ENCODE measurements at regions not wholly inside any gene's neighbourhood (a gene's known extent, or its start where the extent isn't known, plus 50 kb on each side); places are given as distances from the start of the nearest gene placed in this dataset.

DNA sequence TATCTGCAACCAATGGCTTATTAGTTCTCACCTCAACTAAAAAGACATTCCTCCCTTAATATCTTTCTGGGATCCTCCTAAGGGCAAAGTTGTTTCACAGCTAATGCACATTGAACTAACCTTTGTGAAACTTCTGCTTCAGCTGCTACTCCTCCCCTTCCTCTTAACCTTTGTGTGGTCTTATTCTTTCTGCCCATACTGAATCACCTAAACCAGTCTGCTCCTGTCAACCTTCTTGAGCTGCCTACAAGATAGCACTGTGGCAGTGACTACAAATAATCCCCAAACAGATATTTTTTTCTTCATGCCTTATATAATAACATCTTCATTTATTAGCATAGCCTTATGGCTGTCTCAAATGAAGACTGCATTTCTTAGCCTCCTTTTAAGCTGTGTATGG, 1077.4 kb upstream of the ATXN7L3B start:
- no peak overlapping the region for H3K27ac Mint-ChIP-seq
- intact Hi-C loops (cut with micrococcal nuclease) = no loop called here
- no peak overlapping the region for H3K27ac ChIP-seq (ENCODE audit: low read depth in 1 of 2, low read length in 2 of 2)
- no peak overlapping the region for H3K4me3 ChIP-seq (replicated peaks in 1 of 3; ENCODE audit: low read depth in 2 of 3, low read length in 3 of 3)
- no peaks in the 10 kb centered on the region for H4K20me1 ChIP-seq (ENCODE audit: insufficient read depth, low read length)
- H3K4me3 Mint-ChIP-seq = no peak overlapping the region
- H3K27me3 ChIP-seq (ENCODE audit: control insufficient read depth in 2 of 2, insufficient read depth in 2 of 2, low read length in 2 of 2) = no peaks in the 10 kb centered on the region
- H3K27me3 Mint-ChIP-seq (ENCODE audit: low read depth in 3 of 3) = peaks cover 0 to 2% (median 0%) of the 10 kb centered on the region in 3 donors
- H3K36me3 ChIP-seq (replicated peaks in 1 of 2; ENCODE audit: control insufficient read depth in 1 of 2, insufficient read depth in 2 of 2, low read length in 2 of 2) = no peaks in the 10 kb centered on the region
- no peak overlapping the region for H3K9ac ChIP-seq (ENCODE audit: insufficient read depth, low read length, poor library complexity, severe bottlenecking)
- DNase-seq = no peak
- peaks cover 1 to 8% (median 4%) of the 10 kb centered on the region in 7 donors for H3K9me3 Mint-ChIP-seq
- H3K36me3 Mint-ChIP-seq = no peaks in the 10 kb centered on the region
- no peaks in the 10 kb centered on the region for H3K4me1 Mint-ChIP-seq
- no peak overlapping the region for H2AFZ ChIP-seq (ENCODE audit: insufficient read depth, low read depth, low read length, poor library complexity, severe bottlenecking)
- TF ChIP-seq, protein P1, sequence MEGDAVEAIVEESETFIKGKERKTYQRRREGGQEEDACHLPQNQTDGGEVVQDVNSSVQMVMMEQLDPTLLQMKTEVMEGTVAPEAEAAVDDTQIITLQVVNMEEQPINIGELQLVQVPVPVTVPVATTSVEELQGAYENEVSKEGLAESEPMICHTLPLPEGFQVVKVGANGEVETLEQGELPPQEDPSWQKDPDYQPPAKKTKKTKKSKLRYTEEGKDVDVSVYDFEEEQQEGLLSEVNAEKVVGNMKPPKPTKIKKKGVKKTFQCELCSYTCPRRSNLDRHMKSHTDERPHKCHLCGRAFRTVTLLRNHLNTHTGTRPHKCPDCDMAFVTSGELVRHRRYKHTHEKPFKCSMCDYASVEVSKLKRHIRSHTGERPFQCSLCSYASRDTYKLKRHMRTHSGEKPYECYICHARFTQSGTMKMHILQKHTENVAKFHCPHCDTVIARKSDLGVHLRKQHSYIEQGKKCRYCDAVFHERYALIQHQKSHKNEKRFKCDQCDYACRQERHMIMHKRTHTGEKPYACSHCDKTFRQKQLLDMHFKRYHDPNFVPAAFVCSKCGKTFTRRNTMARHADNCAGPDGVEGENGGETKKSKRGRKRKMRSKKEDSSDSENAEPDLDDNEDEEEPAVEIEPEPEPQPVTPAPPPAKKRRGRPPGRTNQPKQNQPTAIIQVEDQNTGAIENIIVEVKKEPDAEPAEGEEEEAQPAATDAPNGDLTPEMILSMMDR (IDR thresholded peaks at IDR 0.05) = no peak
- no peaks in the 10 kb centered on the region for H3K4me1 ChIP-seq (ENCODE audit: control insufficient read depth in 1 of 2, insufficient read depth in 2 of 2, low read length in 2 of 2)
- H3K4me2 ChIP-seq (replicated peaks; ENCODE audit: extremely low read depth, low read length, poor library complexity, severe bottlenecking) = no peak overlapping the region
- H3K79me2 ChIP-seq (ENCODE audit: insufficient read depth, low read length) = no peaks in the 10 kb centered on the region
- peaks cover 5 to 8% of the 10 kb centered on the region in 2 donors for H3K9me3 ChIP-seq (replicated peaks in 1 of 2; ENCODE audit: control insufficient read depth in 1 of 2, insufficient read depth in 1 of 2, low read length in 2 of 2)

DNA sequence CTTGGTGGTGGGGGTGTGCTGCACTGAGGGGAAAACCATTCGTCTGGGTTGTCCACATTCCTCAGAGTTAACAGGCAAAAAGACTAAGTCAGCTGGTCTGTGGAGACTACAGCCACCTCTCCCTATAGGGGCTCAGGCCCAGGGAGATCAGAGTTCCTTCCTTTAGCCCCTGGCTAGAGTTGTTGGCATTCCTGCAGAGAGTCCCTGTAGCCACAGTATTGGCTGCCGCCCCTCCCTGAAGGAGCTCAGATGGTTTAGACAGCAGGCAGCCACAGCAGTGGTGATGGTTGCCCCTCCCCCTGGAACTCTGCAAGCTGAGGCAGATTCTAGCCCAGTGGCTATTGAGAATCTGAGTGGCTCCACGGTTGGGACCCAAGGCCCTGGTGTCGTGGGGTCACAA, 1072.5 kb upstream of the ATXN7L3B start:
- Histone ChIP-seq H3K4me2 (replicated peaks; ENCODE audit: extremely low read depth, low read length, poor library complexity, severe bottlenecking) (no peak overlapping the region), H3K9ac (ENCODE audit: insufficient read depth, low read length, poor library complexity, severe bottlenecking) (no peak overlapping the region), H3K79me2 (ENCODE audit: insufficient read depth, low read length) (no peaks in the 10 kb centered on the region), H3K27me3 (ENCODE audit: control insufficient read depth in 2 of 2, insufficient read depth in 2 of 2, low read length in 2 of 2) (no peaks in the 10 kb centered on the region), H3K4me3 (replicated peaks in 1 of 3; ENCODE audit: low read depth in 2 of 3, low read length in 3 of 3) (no peak overlapping the region), H4K20me1 (ENCODE audit: insufficient read depth, low read length) (no peaks in the 10 kb centered on the region), H3K36me3 (replicated peaks in 1 of 2; ENCODE audit: control insufficient read depth in 1 of 2, insufficient read depth in 2 of 2, low read length in 2 of 2) (no peaks in the 10 kb centered on the region), H3K27ac (ENCODE audit: low read depth in 1 of 2, low read length in 2 of 2) (no peak overlapping the region), H3K9me3 (replicated peaks in 1 of 2; ENCODE audit: control insufficient read depth in 1 of 2, insufficient read depth in 1 of 2, low read length in 2 of 2) (peaks cover 10 to 15% of the 10 kb centered on the region in 2 donors), H3K4me1 (ENCODE audit: control insufficient read depth in 1 of 2, insufficient read depth in 2 of 2, low read length in 2 of 2) (no peaks in the 10 kb centered on the region), H2AFZ (ENCODE audit: insufficient read depth, low read depth, low read length, poor library complexity, severe bottlenecking) (no peak overlapping the region)
- Mint-ChIP-seq H3K4me3 (no peak overlapping the region), H3K36me3 (no peaks in the 10 kb centered on the region), H3K27me3 (ENCODE audit: low read depth in 3 of 3) (peaks cover 0 to 2% (median 0%) of the 10 kb centered on the region in 3 donors), H3K27ac (no peak overlapping the region), H3K4me1 (no peaks in the 10 kb centered on the region), H3K9me3 (peaks cover 1 to 10% (median 5%) of the 10 kb centered on the region in 7 donors)
- TF ChIP-seq, protein P1 (IDR thresholded peaks at IDR 0.05) = no peak
- 83% methylated on average over 3 of the region's 4 CpGs for WGBS (ENCODE audit: insufficient coverage)
- intact Hi-C loops (cut with micrococcal nuclease) = no loop called here
- no peak for DNase-seq

All from CD14-positive monocyte (primary cell).